ENCODE measurements at regions not wholly inside any gene's neighbourhood (a gene's known extent, or its start where the extent isn't known, plus 50 kb on each side); places are given as distances from the start of the nearest gene placed in this dataset.

DNA sequence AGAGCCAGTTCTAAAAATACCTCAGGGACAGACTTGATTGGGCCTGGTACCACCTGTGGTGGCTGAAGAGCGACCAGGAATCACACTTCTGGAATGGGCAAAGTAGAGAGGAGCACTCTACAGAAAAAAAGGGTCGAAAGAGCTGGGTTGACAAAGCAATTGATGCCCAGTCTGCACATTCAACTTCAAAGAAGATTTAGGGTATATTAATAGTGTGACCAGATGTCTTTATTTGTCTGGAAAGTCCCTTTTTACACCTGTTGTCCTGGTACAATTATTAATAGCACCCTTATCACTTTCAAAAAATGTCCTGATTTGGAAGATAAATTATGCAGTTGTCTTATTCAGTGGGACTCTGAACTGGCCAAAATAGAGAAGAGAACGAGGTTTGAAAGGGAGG lies 137.5 kb downstream of the DYRK2 start:
- TF ChIP-seq, protein P1, sequence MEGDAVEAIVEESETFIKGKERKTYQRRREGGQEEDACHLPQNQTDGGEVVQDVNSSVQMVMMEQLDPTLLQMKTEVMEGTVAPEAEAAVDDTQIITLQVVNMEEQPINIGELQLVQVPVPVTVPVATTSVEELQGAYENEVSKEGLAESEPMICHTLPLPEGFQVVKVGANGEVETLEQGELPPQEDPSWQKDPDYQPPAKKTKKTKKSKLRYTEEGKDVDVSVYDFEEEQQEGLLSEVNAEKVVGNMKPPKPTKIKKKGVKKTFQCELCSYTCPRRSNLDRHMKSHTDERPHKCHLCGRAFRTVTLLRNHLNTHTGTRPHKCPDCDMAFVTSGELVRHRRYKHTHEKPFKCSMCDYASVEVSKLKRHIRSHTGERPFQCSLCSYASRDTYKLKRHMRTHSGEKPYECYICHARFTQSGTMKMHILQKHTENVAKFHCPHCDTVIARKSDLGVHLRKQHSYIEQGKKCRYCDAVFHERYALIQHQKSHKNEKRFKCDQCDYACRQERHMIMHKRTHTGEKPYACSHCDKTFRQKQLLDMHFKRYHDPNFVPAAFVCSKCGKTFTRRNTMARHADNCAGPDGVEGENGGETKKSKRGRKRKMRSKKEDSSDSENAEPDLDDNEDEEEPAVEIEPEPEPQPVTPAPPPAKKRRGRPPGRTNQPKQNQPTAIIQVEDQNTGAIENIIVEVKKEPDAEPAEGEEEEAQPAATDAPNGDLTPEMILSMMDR (IDR thresholded peaks at IDR 0.05), result no peak
- no peak for TF ChIP-seq EP300 (IDR thresholded peaks at IDR 0.05)
- TF ChIP-seq POLR2A (IDR thresholded peaks at IDR 0.05), result no peak

All from ovary (tissue), 3 donors.